Panc1 (cell line): ENCODE measurements at regions not wholly inside any gene's neighbourhood (a gene's known extent, or its start where the extent isn't known, plus 50 kb on each side); places are given as distances from the start of the nearest gene placed in this dataset.

Source experiments
- CTCF ChIP-seq: fragments of 450-650 bp; IDR thresholded peaks from 2 replicates; pipeline ENCODE4 v1.5.1; 2017; ENCODE audit warnings: mild to moderate bottlenecking
- POLR2AphosphoS5 ChIP-seq: IDR thresholded peaks from 2 replicates; pipeline ENCODE4 v1.6.1; 2012; ENCODE audit warnings: mild to moderate bottlenecking, low read depth, low read length, moderate library complexity

GRCh38 chr5:109563189-109563588, 126.5 kb upstream of the MAN2A1 start:
- no peak for TF ChIP-seq POLR2AphosphoS5
- no peak for TF ChIP-seq CTCF
